ENCODE measurements at regions not wholly inside any gene's neighbourhood (a gene's known extent, or its start where the extent isn't known, plus 50 kb on each side); places are given as distances from the start of the nearest gene placed in this dataset.

GRCh38 chr16:59878479-59878878, 1144.4 kb upstream of the GOT2 start:
- TF ChIP-seq EZH2 (IDR thresholded peaks at IDR 0.05; ENCODE audit: low read depth), result no peak
- TF ChIP-seq CTCF (conservative IDR thresholded peaks at IDR 0.05), result no peak

All from PC-9 (cell line).